Calu3 (cell line): ENCODE measurements at regions not wholly inside any gene's neighbourhood (a gene's known extent, or its start where the extent isn't known, plus 50 kb on each side); places are given as distances from the start of the nearest gene placed in this dataset.

Source experiments
- BruUV-seq: library from RNA; stranded (reverse); fragments of 400-500 nt; replicated peaks from 2 replicates; lab custom pipeline; 2021; lab: Mats Ljungman, UMichigan
- CTCF ChIA-PET: fragments of 300-600 bp; sonication (Branson Sonifier 250); formaldehyde crosslinking; loops from one replicate; lab custom pipeline; 2022; ENCODE audit warnings: antibody characterized with exemption; lab: Charles Lee
- DNase-seq: peaks from one replicate; pipeline ENCODE4 v3.0.0; 2022
- H3K27ac Mint-ChIP-seq: one replicate; pipeline ENCODE4 v1.8.0; 2022; ENCODE audit warnings: mixed read lengths; ENCODE audit not compliant: unreplicated experiment
- H3K27me3 Mint-ChIP-seq: one replicate; pipeline ENCODE4 v1.8.0; 2022; ENCODE audit warnings: mixed read lengths; ENCODE audit not compliant: unreplicated experiment
- H3K36me3 Mint-ChIP-seq: one replicate; pipeline ENCODE4 v1.8.0; 2022; ENCODE audit warnings: mild to moderate bottlenecking, moderate library complexity, mixed read lengths; ENCODE audit not compliant: insufficient read depth, unreplicated experiment
- H3K4me1 Mint-ChIP-seq: one replicate; pipeline ENCODE4 v1.8.0; 2022; ENCODE audit warnings: mild to moderate bottlenecking, low read depth, mixed read lengths; ENCODE audit not compliant: unreplicated experiment
- H3K4me3 Mint-ChIP-seq: one replicate; pipeline ENCODE4 v1.8.0; 2022; ENCODE audit warnings: mild to moderate bottlenecking, low read depth, moderate library complexity, mixed read lengths; ENCODE audit not compliant: unreplicated experiment
- H3K9me3 Mint-ChIP-seq: one replicate; pipeline ENCODE4 v1.8.0; 2022; ENCODE audit warnings: low read depth, mixed read lengths; ENCODE audit not compliant: unreplicated experiment
- CTCF ChIP-seq: fragments of 200-600 bp; IDR thresholded peaks from one replicate; pipeline ENCODE4 v1.8.0; 2022; ENCODE audit warnings: antibody characterized with exemption; ENCODE audit not compliant: unreplicated experiment
- intact Hi-C: fragments of 100-400 bp; cut with micrococcal nuclease; formaldehyde crosslinking; loops from one replicate; pipeline ENCODE4 v1.10.0; 2022; ENCODE audit not compliant: unreplicated experiment

DNA sequence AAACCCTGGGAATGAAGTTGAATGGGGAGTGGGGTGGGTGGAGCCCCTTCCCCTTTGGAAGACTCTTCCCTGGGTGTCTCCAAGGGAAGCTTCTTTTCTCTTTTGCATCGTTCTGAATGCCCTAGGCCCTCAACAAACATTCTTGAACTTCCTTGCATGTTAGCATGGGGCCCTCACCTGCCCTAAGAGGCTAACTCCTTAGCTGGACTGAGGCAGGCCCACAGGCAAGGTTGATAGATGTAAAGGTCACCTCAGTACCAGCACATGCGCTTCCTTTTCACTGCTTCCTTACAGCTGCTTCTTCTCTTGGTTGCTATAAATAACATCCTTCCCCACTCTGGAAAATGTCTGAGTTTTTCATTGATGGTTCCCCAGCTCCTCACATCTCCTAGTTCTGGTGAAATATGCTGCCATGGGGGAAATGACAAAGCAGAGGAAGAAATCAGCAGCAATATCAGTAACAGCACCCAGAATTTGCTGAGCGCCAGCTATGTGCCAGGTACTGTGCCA lies 160.6 kb upstream of the FRMD6 start:
- no peak overlapping the region for H3K27ac Mint-ChIP-seq
- BruUV-seq, result no TSS peak
- H3K4me1 Mint-ChIP-seq, result peaks cover 12% of the 10 kb centered on the region
- intact Hi-C loops, result no loop called here
- TF ChIP-seq CTCF, result no peak
- no peaks in the 10 kb centered on the region for H3K27me3 Mint-ChIP-seq
- H3K36me3 Mint-ChIP-seq, result no peaks in the 10 kb centered on the region
- no peak for DNase-seq
- CTCF ChIA-PET, result interaction anchor here (0.6 kb wide), 1 partner anchor 63 kb away, joined by 4 read pairs; no protein-coding TSS in a partner anchor
- no peak overlapping the region for H3K4me3 Mint-ChIP-seq
- peaks cover 6% of the 10 kb centered on the region for H3K9me3 Mint-ChIP-seq

DNA sequence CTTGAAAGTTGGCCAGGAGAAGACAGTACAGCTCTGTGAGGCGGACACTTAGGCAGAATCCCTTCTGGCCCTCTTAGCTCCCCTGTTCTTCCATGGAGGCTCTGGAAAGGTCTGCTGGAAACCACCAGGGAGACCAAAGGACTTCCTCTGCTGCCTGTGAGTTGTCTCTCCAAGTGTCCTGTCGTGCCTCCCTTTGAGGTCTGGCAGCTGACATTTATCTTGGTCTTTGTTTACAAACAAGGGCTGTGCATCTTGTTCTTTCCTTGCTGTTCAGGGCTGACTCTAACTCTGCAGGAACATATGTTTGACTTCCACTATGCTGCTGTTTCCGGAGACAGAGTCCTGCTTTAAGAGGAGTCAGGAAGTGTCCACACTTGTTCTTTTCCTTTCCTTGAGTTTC lies 159.9 kb upstream of the FRMD6 start:
- H3K27me3 Mint-ChIP-seq, result no peaks in the 10 kb centered on the region
- H3K4me1 Mint-ChIP-seq, result peaks cover 12% of the 10 kb centered on the region
- no peak for DNase-seq
- CTCF ChIA-PET, result no interaction called here
- H3K9me3 Mint-ChIP-seq, result peaks cover 6% of the 10 kb centered on the region
- no peak overlapping the region for H3K27ac Mint-ChIP-seq
- intact Hi-C loops, result no loop called here
- no peaks in the 10 kb centered on the region for H3K36me3 Mint-ChIP-seq
- no TSS peak for BruUV-seq
- no peak for TF ChIP-seq CTCF
- H3K4me3 Mint-ChIP-seq, result no peak overlapping the region

DNA sequence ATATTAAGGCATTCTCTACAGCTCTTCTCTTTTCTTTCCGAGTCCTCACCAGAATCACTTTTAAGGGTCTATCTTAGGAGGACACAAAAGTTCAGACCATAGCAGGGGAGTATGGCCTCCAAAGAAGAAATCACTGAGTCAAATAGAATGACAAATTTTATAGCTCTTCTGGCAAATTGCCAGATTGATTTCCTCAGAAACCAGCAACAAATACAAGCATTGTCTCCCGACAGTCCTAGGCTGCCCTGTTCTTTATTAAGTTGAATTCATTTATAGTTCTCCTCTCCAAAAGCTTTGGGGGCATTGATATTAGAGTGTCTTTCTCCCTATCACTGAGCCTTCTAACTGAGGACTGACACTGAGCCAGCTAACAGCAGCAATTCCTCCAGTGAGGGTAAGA lies 156.4 kb upstream of the FRMD6 start:
- BruUV-seq, result no TSS peak
- intact Hi-C loops, result no loop called here
- peaks cover 6% of the 10 kb centered on the region for H3K9me3 Mint-ChIP-seq
- H3K27me3 Mint-ChIP-seq, result no peaks in the 10 kb centered on the region
- no peak overlapping the region for H3K27ac Mint-ChIP-seq
- TF ChIP-seq CTCF, result no peak
- H3K4me3 Mint-ChIP-seq, result no peak overlapping the region
- CTCF ChIA-PET, result interaction anchor here (1.8 kb wide), 1 partner anchor 16 kb away, joined by 4 read pairs; no protein-coding TSS in a partner anchor
- peaks cover 12% of the 10 kb centered on the region for H3K4me1 Mint-ChIP-seq
- DNase-seq, result no peak
- H3K36me3 Mint-ChIP-seq, result no peaks in the 10 kb centered on the region

DNA sequence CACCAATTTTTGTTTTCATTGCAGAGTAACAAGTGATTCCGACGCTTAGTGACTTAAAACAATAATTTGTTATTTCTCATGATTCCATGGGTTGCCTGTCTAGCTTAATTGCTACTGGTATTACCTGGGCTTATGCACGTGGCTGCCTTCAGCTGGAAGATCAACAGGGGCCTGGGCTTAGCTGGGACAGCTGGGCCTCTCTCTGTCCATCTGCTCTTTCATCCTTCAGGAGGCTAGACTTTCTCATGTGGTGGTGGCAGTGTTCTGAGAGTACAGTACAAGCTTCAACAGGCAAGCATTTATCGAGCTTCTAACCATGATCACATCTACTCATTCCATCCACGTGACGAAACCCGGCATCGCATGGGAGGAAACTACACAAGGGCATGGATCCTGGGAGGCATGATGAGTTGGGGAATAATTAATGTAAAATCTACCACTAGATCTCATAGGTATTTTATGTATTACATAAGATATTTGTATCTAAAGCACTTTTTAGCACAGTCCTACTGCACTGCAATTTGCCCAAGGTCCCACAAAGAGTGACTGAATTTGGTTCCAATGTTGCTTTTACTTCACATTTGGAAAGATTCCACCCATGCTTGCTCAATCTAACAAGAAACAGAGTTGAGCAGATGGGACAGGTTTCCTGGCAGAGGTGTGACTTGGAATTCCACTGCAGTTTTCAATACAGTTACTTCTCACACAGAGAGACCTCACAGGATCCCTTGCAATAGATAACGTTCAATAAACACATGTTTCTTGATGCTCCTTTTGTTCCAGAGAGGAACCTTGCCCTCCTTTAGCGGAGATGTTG lies 153.1 kb upstream of the FRMD6 start:
- Mint-ChIP-seq H3K4me3 (no peak overlapping the region), H3K27ac (no peak overlapping the region), H3K27me3 (no peaks in the 10 kb centered on the region), H3K4me1 (peaks cover 12% of the 10 kb centered on the region), H3K9me3 (peaks cover 8% of the 10 kb centered on the region), H3K36me3 (no peaks in the 10 kb centered on the region)
- TF ChIP-seq CTCF, result no peak
- no peak for DNase-seq
- CTCF ChIA-PET, result no interaction called here
- no TSS peak for BruUV-seq
- intact Hi-C loops, result no loop called here
